SK-N-SH (cell line): ENCODE measurements at regions not wholly inside any gene's neighbourhood (a gene's known extent, or its start where the extent isn't known, plus 50 kb on each side); places are given as distances from the start of the nearest gene placed in this dataset.

Experiments
- CTCF ChIA-PET: fragments of 300-600, 350-600 bp; formaldehyde crosslinking; extraction: SDS; loops from one replicate; lab custom pipeline; 2021; lab: Yijun Ruan, JAX
- POLR2A ChIA-PET: fragments of 350-600 bp; sonication (Branson Sonifier 250); formaldehyde crosslinking; extraction: SDS; loops from one replicate; lab custom pipeline; 2020; ENCODE audit warnings: antibody characterized with exemption, inconsistent platforms; lab: Yijun Ruan, JAX
- DNase-seq: peaks from one replicate; pipeline ENCODE4 v3.0.0; 2012
- H2AFZ ChIP-seq: fragments of 200-600 bp; sonication (generic); 2 replicates; pipeline ENCODE4 v1.8.1; 2016; ENCODE audit warnings: antibody characterized with exemption, mild to moderate bottlenecking, low read depth
- H3F3A ChIP-seq: fragments of 200-600 bp; sonication (generic); replicated peaks from 2 replicates; pipeline ENCODE3; 2016; ENCODE audit warnings: antibody characterized with exemption, mild to moderate bottlenecking; ENCODE audit not compliant: insufficient read depth
- H3K27ac ChIP-seq, 2 experiments: fragments of 200-500 bp in 1 of 2; fragments of 200-600 bp in 1 of 2; sonication (Bioruptor generic) in 1 of 2; sonication (generic), shearing (Covaris generic) in 1 of 2; 2 replicates each; pipeline versions ENCODE4 v1.5.1 to v1.6.1; 2014 to 2016; ENCODE audit warnings: low read depth in 2 of 2, inconsistent platforms in 1 of 2, low read length in 1 of 2, mild to moderate bottlenecking in 1 of 2, mixed read lengths in 1 of 2
- H3K27me3 ChIP-seq: fragments of 200-600 bp; sonication (generic), shearing (Covaris generic); 2 replicates; pipeline ENCODE4 v1.6.1; 2016; ENCODE audit warnings: mixed run types; ENCODE audit not compliant: insufficient read depth
- H3K36me3 ChIP-seq, 2 experiments: fragments of 200-500 bp in 1 of 2; fragments of 200-600 bp in 1 of 2; sonication (Bioruptor generic) in 1 of 2; sonication (generic) in 1 of 2; replicated peaks in 1 of 2; 2 replicates each; pipeline versions ENCODE3 to v1.5.1; 2014 to 2016; ENCODE audit warnings: low read length in 1 of 2, mild to moderate bottlenecking in 1 of 2; ENCODE audit not compliant: insufficient read depth in 2 of 2, control insufficient read depth in 1 of 2
- H3K4me1 ChIP-seq, 2 experiments: fragments of 200-500 bp in 1 of 2; fragments of 200-600 bp in 1 of 2; sonication (Bioruptor generic) in 1 of 2; sonication (generic), shearing (Covaris generic) in 1 of 2; 2 replicates each; pipeline versions ENCODE4 v1.5.1 to v1.6.1; 2014 to 2016; ENCODE audit warnings: low read depth in 1 of 2, low read length in 1 of 2, mixed run types in 1 of 2; ENCODE audit not compliant: insufficient read depth in 2 of 2, control insufficient read depth in 1 of 2
- H3K4me2 ChIP-seq: fragments of 200-600 bp; sonication (generic), shearing (Covaris generic); 2 replicates; pipeline ENCODE4 v1.6.1; 2017; ENCODE audit warnings: mixed run types
- H3K4me3 ChIP-seq, 2 experiments: fragments of 200-500 bp in 1 of 2; fragments of 200-600 bp in 1 of 2; sonication (Bioruptor generic) in 1 of 2; sonication (generic), shearing (Covaris generic) in 1 of 2; 2 replicates each; pipeline versions ENCODE4 v1.5.1 to v1.8.1; 2014 to 2016; ENCODE audit warnings: low read depth in 2 of 2, inconsistent platforms in 1 of 2, low read length in 1 of 2, mild to moderate bottlenecking in 1 of 2, mixed read lengths in 1 of 2, moderate library complexity in 1 of 2
- H3K79me2 ChIP-seq: fragments of 200-600 bp; sonication (generic); 2 replicates; pipeline ENCODE4 v1.8.1; 2017; ENCODE audit warnings: mild to moderate bottlenecking; ENCODE audit not compliant: insufficient read depth
- H3K9ac ChIP-seq: fragments of 200-600 bp; sonication (generic); 2 replicates; pipeline ENCODE4 v1.6.1; 2017; ENCODE audit warnings: mixed run types
- H3K9me2 ChIP-seq: fragments of 200-600 bp; sonication (generic); 2 replicates; pipeline ENCODE4 v1.6.1; 2017; ENCODE audit warnings: mixed run types
- H3K9me3 ChIP-seq: fragments of 200-600 bp; sonication (generic); 2 replicates; pipeline ENCODE4 v1.6.1; 2017; ENCODE audit warnings: mixed run types, mild to moderate bottlenecking, moderate library complexity
- H4K20me1 ChIP-seq: fragments of 200-600 bp; sonication (generic); 2 replicates; pipeline ENCODE4 v1.6.1; 2017; ENCODE audit warnings: mild to moderate bottlenecking, mixed run types; ENCODE audit not compliant: insufficient read depth
- CHD2 ChIP-seq: fragments of 150-350 bp; IDR thresholded peaks from 2 replicates; pipeline ENCODE4 v1.6.1; 2018; ENCODE audit warnings: low read length; ENCODE audit not compliant: partially characterized antibody
- CTCF ChIP-seq: fragments of 200-600 bp; sonication (generic); IDR thresholded peaks from 2 replicates; pipeline ENCODE4 v1.6.1; 2017; ENCODE audit warnings: antibody characterized with exemption, mild to moderate bottlenecking, moderate library complexity
- EP300 ChIP-seq, 2 experiments: IDR thresholded peaks; 2 replicates each; pipeline versions ENCODE4 v1.4.0 to v1.6.1; 2012; ENCODE audit warnings: borderline replicate concordance in 1 of 2, low read depth in 1 of 2, low read length in 1 of 2
- FOSL2 ChIP-seq: IDR thresholded peaks from 2 replicates; pipeline ENCODE4 v1.4.0; 2012; ENCODE audit warnings: low read depth, mild to moderate bottlenecking, moderate library complexity, borderline replicate concordance
- FOXJ3 ChIP-seq: sonication (generic); formaldehyde crosslinking; IDR thresholded peaks from 2 replicates; pipeline ENCODE4 v1.5.1; 2020; ENCODE audit warnings: mild to moderate bottlenecking, missing genetic modification reagents
- GABPA ChIP-seq: IDR thresholded peaks from 2 replicates; pipeline ENCODE4 v1.4.0; 2012; ENCODE audit warnings: low read depth, mild to moderate bottlenecking
- IRF3 ChIP-seq: fragments of 150-350 bp; IDR thresholded peaks from 2 replicates; pipeline ENCODE4 v1.6.1; 2016; ENCODE audit warnings: mild to moderate bottlenecking, low read depth, low read length
- JUND ChIP-seq: IDR thresholded peaks from 2 replicates; pipeline ENCODE4 v1.4.0; 2012
- MAX ChIP-seq: IDR thresholded peaks from 2 replicates; pipeline ENCODE4 v1.4.0; 2012; ENCODE audit warnings: low read depth
- MEF2A ChIP-seq: IDR thresholded peaks from 2 replicates; pipeline ENCODE4 v1.4.0; 2012; ENCODE audit warnings: low read depth, borderline replicate concordance
- MXI1 ChIP-seq: IDR thresholded peaks from 2 replicates; pipeline ENCODE4 v1.6.1; 2012; ENCODE audit warnings: mild to moderate bottlenecking, low read depth, low read length, improper control_type of control experiment
- NFIC ChIP-seq: IDR thresholded peaks from 2 replicates; pipeline ENCODE4 v1.4.0; 2012; ENCODE audit warnings: borderline replicate concordance
- PBX3 ChIP-seq: IDR thresholded peaks from 2 replicates; pipeline ENCODE4; 2012
- POLR2AphosphoS5 ChIP-seq: IDR thresholded peaks from 2 replicates; pipeline ENCODE4 v1.6.1; 2012; ENCODE audit warnings: low read depth, low read length
- RCOR1 ChIP-seq: fragments of 150-350 bp; IDR thresholded peaks from 2 replicates; pipeline ENCODE4 v1.6.1; 2017; ENCODE audit warnings: antibody characterized with exemption, low read length
- REST ChIP-seq: IDR thresholded peaks from 2 replicates; pipeline ENCODE4 v1.6.1; 2012; ENCODE audit warnings: mild to moderate bottlenecking, low read depth, low read length, moderate library complexity
- RXRA ChIP-seq: IDR thresholded peaks from 2 replicates; pipeline ENCODE4 v1.4.0; 2012; ENCODE audit warnings: low read depth, mild to moderate bottlenecking, borderline replicate concordance
- SIN3A ChIP-seq: IDR thresholded peaks from 2 replicates; pipeline ENCODE4 v1.6.1; 2012; ENCODE audit warnings: low read depth, mild to moderate bottlenecking, low read length, moderate library complexity, borderline replicate concordance
- TCF12 ChIP-seq: IDR thresholded peaks from 2 replicates; pipeline ENCODE4 v1.4.0; 2012
- USF2 ChIP-seq: fragments of 150-350 bp; IDR thresholded peaks from 2 replicates; pipeline ENCODE4 v1.6.1; 2017; ENCODE audit warnings: antibody characterized with exemption, low read length, low read depth, borderline replicate concordance
- WGBS: methylation state at CpG from one replicate; pipeline ENCODE4 v1.1.6; 2017; ENCODE audit warnings: low lambda C conversion rate; 5-methylcytosine and 5-hydroxymethylcytosine counted together

- Histone ChIP-seq H3K4me1 (no peaks in the 10 kb centered on the region), H4K20me1 (no peaks in the 10 kb centered on the region)
- no peak for TF ChIP-seq POLR2AphosphoS5
- no peak for TF ChIP-seq RXRA
- TF ChIP-seq RCOR1, result no peak
- TF ChIP-seq PBX3, result no peak
- TF ChIP-seq USF2, result no peak
- TF ChIP-seq JUND, result no peak
- no peak for TF ChIP-seq IRF3
- no peak for TF ChIP-seq FOXJ3
- TF ChIP-seq MAX, result no peak
- no peak for TF ChIP-seq MEF2A
- no peak for TF ChIP-seq CTCF
- TF ChIP-seq EP300 (IDR thresholded peaks at IDR 0.05; ENCODE audit: borderline replicate concordance in 1 of 2, low read depth in 1 of 2, low read length in 1 of 2), result no peak
- no peak for TF ChIP-seq REST
- no peak for TF ChIP-seq MXI1
- TF ChIP-seq GABPA, result no peak
- TF ChIP-seq NFIC, result no peak
- no peak for TF ChIP-seq FOSL2
- no peak for TF ChIP-seq CHD2
- TF ChIP-seq TCF12, result no peak
- no peak for TF ChIP-seq SIN3A
- TF ChIP-seq, all 33 proteins: peak for 0
- Histone ChIP-seq H3K27me3 (no peaks in the 10 kb centered on the region), H3K36me3 (no peaks in the 10 kb centered on the region), H3K4me3 (no peak overlapping the region), H3K9me3 (no peaks in the 10 kb centered on the region), H3K9me2 (no peaks in the 10 kb centered on the region), H2AFZ (no peak overlapping the region), H3K79me2 (no peaks in the 10 kb centered on the region), H3F3A (no peaks in the 10 kb centered on the region), H3K27ac (no peak overlapping the region), H3K9ac (no peak overlapping the region), H3K4me2 (no peak overlapping the region)
- DNase-seq, result no peak
- CTCF ChIA-PET, result no interaction called here
- POLR2A ChIA-PET, result no interaction called here
- WGBS, result 29% methylated on average over 4 of the region's 4 CpGs
Observed at GRCh38 chr16:9192746-9193145, 101.3 kb downstream of the HAPSTR1 start.
